Hematopoietic multipotent progenitor cell treated with erythropoietin and hydrocortisone succinate and interleukin-3 and kit ligand, for 15 days (in vitro differentiated cells): ENCODE measurements at regions not wholly inside any gene's neighbourhood (a gene's known extent, or its start where the extent isn't known, plus 50 kb on each side); places are given as distances from the start of the nearest gene placed in this dataset.

ENCODE experiments used
- DNase-seq: peaks from one replicate; pipeline ENCODE4 v3.0.0-alpha.2; 2015; ENCODE audit warnings: low spot score

GRCh38 chr4:163875327-163875726 is 380.8 kb downstream of the TMA16 start:
- no peak for DNase-seq

DNA sequence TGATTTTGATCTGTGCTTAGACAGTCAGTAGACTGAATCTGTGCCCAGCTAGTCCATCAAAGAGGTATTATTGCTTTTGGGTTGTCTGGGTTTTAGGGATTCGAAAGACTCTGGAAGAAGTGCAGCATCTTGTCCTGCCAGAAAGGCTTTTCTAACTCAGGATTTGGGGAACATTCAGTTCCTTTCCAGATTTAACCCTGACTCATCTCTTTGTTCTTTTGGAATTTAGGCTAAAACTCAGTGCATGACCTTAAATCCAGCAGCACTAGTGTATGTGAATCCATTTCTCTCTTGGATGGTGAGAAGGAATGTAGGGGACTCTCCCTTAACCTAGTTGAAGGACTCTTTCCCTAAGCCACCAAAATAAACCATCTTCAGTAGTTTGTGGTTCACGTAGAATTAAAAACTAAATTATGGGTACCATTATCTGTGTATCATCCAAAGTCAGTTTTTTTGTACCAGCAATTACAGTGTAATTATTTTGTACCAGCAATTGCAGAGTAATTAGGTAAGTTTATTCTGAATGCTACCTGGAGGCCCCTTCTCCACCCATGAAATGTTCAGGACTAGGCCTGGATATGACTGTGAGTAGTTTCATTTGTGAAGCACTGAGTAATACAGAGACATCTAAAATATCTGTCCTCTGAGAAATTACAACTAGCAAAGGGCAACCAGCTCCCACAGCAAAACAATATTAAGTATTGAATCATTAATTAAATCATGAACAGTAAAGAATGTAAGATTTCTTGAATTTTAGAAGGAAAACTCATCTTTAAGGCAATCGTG is 384.0 kb downstream of the TMA16 start:
- no peak for DNase-seq

- DNase-seq, result no peak
Observed at GRCh38 chr4:163892417-163892816, 397.9 kb downstream of the TMA16 start.

- DNase-seq, result no peak
Observed at GRCh38 chr4:163895378-163896005, 401.0 kb downstream of the TMA16 start.

DNA sequence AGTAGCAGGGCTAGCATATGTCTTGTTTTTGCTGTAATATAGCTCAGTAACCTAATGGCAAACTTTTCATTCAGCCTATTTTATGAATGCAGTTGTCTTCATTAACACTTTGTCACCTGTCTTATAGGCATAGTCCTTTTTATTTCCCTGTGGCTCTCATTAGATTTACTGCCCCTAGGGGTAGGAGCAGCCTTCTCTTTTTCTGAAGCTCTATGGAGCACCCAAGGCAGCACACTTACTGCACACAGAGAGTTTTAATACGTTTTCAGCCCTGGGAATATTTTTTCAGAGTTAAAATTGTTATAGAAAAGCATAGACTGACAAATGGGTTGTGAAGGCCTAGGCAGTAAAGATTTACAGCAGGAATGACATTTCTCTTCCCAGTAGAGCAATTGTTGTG is 406.8 kb downstream of the TMA16 start:
- no peak for DNase-seq

DNA sequence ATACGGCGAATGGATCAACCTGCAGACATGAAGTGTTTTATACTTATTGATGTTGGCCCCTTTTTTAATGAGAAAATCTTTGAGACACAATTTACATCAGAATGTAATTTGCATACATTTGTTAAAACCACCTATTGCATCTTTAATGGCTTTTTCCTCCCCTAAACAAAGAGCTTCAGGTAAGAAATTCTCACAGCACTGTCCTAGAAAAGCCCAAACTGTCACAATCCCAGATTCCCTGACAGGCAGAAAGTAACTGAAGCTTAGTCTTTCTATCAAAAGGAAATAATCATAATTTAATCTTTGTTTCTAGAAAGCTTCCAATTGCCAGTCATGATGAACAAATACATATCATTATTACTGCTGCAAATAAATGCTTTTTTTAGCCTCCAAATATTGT is 407.9 kb downstream of the TMA16 start:
- no peak for DNase-seq

DNA sequence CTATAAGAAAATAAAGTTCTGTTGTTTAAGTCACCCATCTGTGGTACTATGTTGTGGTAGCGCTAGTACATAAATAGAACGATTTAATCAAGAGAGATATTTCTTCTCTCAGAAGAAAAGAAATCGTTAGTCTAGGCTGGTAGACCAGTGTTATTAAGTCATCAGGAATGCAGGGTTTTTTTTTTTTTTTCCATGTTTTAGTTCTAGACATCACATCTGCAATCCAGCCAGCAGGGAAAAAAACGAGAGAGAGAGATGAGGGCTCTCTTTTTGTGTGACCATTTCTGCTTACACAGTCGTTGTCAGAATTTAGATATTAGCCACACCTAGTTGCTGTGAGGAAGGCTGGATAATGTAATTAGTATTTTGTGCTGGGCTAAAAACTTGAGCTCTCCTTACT is 417.4 kb downstream of the TMA16 start:
- no peak for DNase-seq

DNA sequence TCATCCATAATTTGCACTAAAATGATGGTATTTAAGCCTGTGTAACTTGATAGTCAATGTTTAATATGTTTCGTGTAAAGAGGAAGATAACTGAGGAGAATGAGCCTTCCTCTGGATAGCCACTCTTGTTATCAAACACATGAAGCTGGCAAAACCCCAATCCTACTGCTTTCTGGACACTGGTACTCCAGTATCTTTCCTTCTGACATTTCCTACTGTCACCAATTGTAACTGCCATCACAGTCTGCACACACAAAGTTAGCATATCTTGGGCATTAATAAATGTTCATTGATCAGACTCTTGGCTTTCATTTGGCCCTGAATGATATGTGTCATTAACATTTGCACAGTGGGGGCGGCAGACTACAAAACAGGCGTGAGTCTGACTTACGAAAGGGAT is 419.1 kb downstream of the TMA16 start:
- DNase-seq, result no peak

- DNase-seq, result no peak
Observed at GRCh38 chr4:163915896-163916295, 421.4 kb downstream of the TMA16 start.

DNA sequence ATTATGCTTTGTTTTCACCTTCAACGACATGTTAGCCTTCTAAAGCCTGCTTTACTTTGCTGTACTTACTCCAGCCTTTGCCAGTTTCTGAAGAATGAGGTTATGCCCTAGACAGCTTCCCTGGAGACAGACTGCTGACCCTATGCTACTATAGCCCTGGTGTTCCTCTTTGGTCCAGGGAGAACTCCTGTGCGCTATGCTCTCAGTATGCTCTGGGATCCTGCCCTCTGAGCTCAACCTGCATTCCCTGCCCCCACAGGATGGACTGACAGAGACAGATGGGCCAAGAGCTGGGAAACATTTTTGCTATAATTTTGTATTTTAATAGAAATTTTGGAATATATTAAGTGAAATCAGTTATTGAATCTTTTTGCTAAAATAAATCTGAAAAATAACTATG is 425.9 kb downstream of the TMA16 start:
- no peak for DNase-seq

GRCh38 chr4:163922302-163922701 is 427.8 kb downstream of the TMA16 start:
- DNase-seq, result no peak

GRCh38 chr4:163923092-163923491 is 428.6 kb downstream of the TMA16 start:
- no peak for DNase-seq

GRCh38 chr4:163930086-163930485 is 435.6 kb downstream of the TMA16 start:
- no peak for DNase-seq

- DNase-seq, result no peak
Observed at GRCh38 chr4:163932504-163932903, 438.0 kb downstream of the TMA16 start.

DNA sequence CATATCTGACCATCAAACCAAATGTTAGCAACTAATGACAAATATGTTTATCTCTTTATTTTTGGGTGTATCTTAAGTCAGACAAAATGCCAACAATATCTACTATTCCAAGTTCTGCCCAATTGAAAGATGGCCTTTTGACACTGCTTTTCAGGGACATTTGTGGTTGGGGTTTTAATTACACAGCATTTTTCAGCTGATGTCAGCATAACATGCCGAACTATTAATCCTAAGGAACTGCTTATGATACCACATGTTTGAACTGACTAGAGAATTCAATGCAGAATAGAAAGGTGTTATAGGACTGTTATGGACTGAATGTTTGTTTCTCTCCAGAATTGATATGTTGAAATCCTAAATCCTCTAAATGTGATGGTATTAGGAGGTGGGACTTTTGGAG is 445.1 kb downstream of the TMA16 start:
- DNase-seq, result no peak

DNA sequence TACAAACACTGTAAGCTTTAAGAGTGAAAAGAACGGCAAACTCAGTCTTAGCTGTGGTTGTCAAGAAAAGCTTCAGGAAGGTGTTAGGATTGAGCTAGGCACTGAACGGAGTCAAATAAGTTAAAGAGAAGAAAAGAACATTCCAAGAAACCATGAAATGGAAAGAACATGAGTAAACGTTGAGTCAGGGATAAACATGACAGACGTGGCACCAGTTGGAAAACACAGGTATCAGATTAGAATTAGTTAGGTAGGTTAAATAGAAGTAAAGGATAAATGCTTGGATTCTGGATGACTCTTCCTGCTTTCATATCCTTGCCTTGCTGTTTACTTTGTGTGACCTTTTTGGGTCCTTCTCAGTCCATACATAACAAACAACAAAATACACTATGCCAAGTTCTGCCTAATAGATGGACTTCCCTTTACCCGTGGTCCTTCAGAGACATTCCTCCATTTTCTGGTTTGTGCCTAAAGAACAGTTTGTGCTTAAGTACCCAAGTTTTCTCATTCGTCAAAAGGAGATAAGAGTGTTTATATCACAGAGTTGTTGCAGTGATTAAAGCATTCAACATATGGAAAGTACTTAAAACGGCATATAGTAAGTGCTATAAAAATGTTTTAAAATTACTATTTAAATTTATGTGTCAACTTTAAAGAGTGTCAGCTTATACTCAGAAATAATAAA is 446.9 kb downstream of the TMA16 start:
- DNase-seq, result no peak

DNA sequence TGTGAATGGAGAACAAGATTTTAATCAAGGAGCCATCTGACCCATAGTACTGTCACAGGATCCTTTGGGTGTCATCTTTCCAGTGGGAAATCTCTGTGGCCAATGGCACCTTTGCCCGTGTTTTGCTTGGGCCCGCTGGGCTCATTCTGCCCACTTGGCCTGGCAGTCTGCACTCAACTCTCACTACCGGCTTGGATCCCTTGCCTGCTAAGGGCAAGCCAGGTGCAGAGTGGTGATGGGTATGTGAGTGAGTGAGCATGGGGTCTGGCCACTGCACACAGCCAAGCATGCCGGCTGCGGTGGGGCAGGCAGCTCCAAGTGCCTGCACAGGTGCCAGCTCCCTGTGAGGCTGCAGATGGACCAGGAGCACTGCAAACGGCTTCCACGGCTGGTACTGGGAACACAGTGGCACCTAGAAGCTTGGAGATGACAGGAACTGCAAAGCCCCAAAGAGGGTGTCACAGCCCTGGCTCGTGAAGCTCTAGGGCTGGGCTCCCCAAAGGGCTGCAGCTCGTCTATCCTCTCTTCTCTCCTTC is 454.5 kb downstream of the TMA16 start:
- no peak for DNase-seq

- DNase-seq, result no peak
Observed at GRCh38 chr4:163949976-163950601, 455.6 kb downstream of the TMA16 start.

DNA sequence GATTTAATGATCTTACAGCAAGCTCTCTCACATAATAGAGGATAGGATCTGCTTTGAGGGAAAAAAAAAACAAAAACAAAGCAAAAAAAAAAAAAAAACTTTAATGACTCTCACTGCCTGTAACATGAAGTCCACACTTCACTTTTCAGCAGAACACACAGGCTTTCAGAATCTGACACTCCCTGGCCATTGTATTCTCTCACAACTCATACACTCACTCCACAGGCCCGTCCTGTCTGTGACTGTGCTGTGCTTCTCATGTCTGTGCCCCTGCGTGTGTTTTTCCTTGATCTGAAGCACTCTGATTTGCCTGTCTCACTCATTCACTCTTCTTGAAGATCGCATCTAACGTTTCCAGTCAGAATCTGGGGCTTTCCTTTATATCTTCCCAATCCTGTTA is 460.8 kb downstream of the TMA16 start:
- no peak for DNase-seq

GRCh38 chr4:163958751-163959150 is 464.3 kb downstream of the TMA16 start:
- DNase-seq, result no peak

GRCh38 chr4:163959932-163960331 is 465.4 kb downstream of the TMA16 start:
- no peak for DNase-seq

- DNase-seq, result no peak
Observed at GRCh38 chr4:163966612-163967011, 472.1 kb downstream of the TMA16 start.

DNA sequence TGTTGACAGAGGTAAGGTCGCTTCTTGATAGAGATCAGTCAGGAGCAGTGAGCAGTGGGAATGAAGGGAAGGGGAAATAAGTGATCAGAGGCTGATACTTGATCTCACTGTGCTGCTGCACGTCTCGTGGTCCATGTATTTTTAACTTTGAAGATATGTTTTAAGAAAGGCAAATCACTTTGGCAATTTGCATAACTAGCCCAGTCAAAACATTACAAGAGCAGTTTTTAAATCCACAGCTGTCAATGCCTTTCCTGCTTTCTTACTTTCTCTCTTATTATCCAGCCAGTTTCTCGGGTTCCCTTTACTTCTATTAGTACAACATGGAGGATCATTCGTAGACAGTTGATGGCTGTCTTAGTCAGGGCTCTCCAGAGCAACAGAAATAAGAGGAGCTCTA is 472.8 kb downstream of the TMA16 start:
- DNase-seq, result no peak
